Thyroid gland (tissue), 4 donors: ENCODE measurements at regions not wholly inside any gene's neighbourhood (a gene's known extent, or its start where the extent isn't known, plus 50 kb on each side); places are given as distances from the start of the nearest gene placed in this dataset.

Experiments
- DNase-seq, 2 donors: peaks; one replicate each; pipeline ENCODE4 v3.0.0-alpha.2; 2019
- H3K27ac ChIP-seq, 3 donors: fragments of 200-600 bp; sonication (generic); 1 replicate in 2 of 3; 2 replicates in 1 of 3; pipeline ENCODE4 v1.5.1; 2016 to 2019; ENCODE audit warnings: mild to moderate bottlenecking in 1 of 3, moderate library complexity in 1 of 3
- H3K27me3 ChIP-seq: fragments of 200-600 bp; sonication (generic); one replicate; pipeline ENCODE4 v1.5.1; 2019
- H3K36me3 ChIP-seq, 2 donors: fragments of 200-600 bp; sonication (generic); one replicate each; pipeline ENCODE4 v1.5.1; 2016 to 2019
- H3K4me1 ChIP-seq, 2 donors: fragments of 200-600 bp; sonication (generic); one replicate each; pipeline ENCODE4 v1.5.1; 2017 to 2019
- H3K4me3 ChIP-seq, 3 donors: fragments of 200-600 bp; sonication (generic); replicated peaks in 1 of 3; 1 replicate in 2 of 3; 2 replicates in 1 of 3; pipeline ENCODE4 v1.5.1; 2016; ENCODE audit warnings: mild to moderate bottlenecking in 1 of 3
- H3K9me3 ChIP-seq: fragments of 200-600 bp; sonication (generic); one replicate; pipeline ENCODE4 v1.5.1; 2017
- CTCF ChIP-seq, 6 experiments: fragments of 200-600 bp in 3 of 6; fragments of 450-650 bp in 3 of 6; sonication (generic) in 3 of 6; IDR thresholded peaks; one replicate each; pipeline ENCODE4 v1.5.1; 2016 to 2019; ENCODE audit warnings: antibody characterized with exemption in 6 of 6, mild to moderate bottlenecking in 2 of 6, inconsistent platforms in 1 of 6, moderate library complexity in 1 of 6
- POLR2A ChIP-seq, 2 donors: fragments of 450-650 bp; IDR thresholded peaks; one replicate each; pipeline ENCODE4 v1.6.1; 2017; ENCODE audit warnings: antibody characterized with exemption in 2 of 2, mild to moderate bottlenecking in 2 of 2, moderate library complexity in 1 of 2
- WGBS, 2 donors: methylation state at CpG; one replicate each; pipeline ENCODE4 v1.1.5; 2017; 5-methylcytosine and 5-hydroxymethylcytosine counted together
- intact Hi-C: fragments of 100-400 bp; cut with DNase I; formaldehyde crosslinking; loops from one replicate; pipeline ENCODE4 v1.15.1; 2023

- intact Hi-C loops, result no loop called here
- no peaks in the 10 kb centered on the region for H3K4me1 ChIP-seq
- 86 to 90% methylated on average over 3 of the region's 3 CpGs for WGBS, 2 donors
- H3K36me3 ChIP-seq, result no peaks in the 10 kb centered on the region
- no peak overlapping the region for H3K27ac ChIP-seq
- TF ChIP-seq CTCF (IDR thresholded peaks at IDR 0.05) (no peak), POLR2A (IDR thresholded peaks at IDR 0.05) (no peak)
- no peaks in the 10 kb centered on the region for H3K27me3 ChIP-seq
- DNase-seq, result no peak
- no peak overlapping the region for H3K4me3 ChIP-seq
- no peaks in the 10 kb centered on the region for H3K9me3 ChIP-seq
Measured at GRCh38 chr12:20140751-20141150, 227.6 kb upstream of the PDE3A start.

GRCh38 chr12:20142316-20142715, 226.0 kb upstream of the PDE3A start:
- no peaks in the 10 kb centered on the region for H3K4me1 ChIP-seq
- H3K27ac ChIP-seq, result no peak overlapping the region
- H3K4me3 ChIP-seq, result no peak overlapping the region
- no peaks in the 10 kb centered on the region for H3K36me3 ChIP-seq
- TF ChIP-seq CTCF (IDR thresholded peaks at IDR 0.05) (no peak), POLR2A (IDR thresholded peaks at IDR 0.05) (no peak)
- no peaks in the 10 kb centered on the region for H3K27me3 ChIP-seq
- DNase-seq, result no peak
- H3K9me3 ChIP-seq, result no peaks in the 10 kb centered on the region
- 77 to 97% methylated on average over 1 of the region's 1 CpG for WGBS, 2 donors
- intact Hi-C loops, result no loop called here

- DNase-seq, result no peak
- Histone ChIP-seq H3K36me3 (no peaks in the 10 kb centered on the region), H3K4me3 (no peak overlapping the region), H3K27ac (no peak overlapping the region), H3K4me1 (no peaks in the 10 kb centered on the region), H3K27me3 (no peaks in the 10 kb centered on the region), H3K9me3 (no peaks in the 10 kb centered on the region)
- 32 to 38% methylated on average over 3 of the region's 3 CpGs for WGBS, 2 donors
- no peak for TF ChIP-seq CTCF (IDR thresholded peaks at IDR 0.05)
- no peak for TF ChIP-seq POLR2A (IDR thresholded peaks at IDR 0.05)
- intact Hi-C loops, result no loop called here
Measured at GRCh38 chr12:20142956-20143355, 225.4 kb upstream of the PDE3A start.

GRCh38 chr12:20144341-20144740, 224.0 kb upstream of the PDE3A start:
- 73 to 78% methylated on average over 3 of the region's 3 CpGs for WGBS, 2 donors

GRCh38 chr12:20148241-20148640, 220.1 kb upstream of the PDE3A start:
- Histone ChIP-seq H3K27ac (no peak overlapping the region), H3K9me3 (no peaks in the 10 kb centered on the region), H3K4me1 (no peaks in the 10 kb centered on the region), H3K4me3 (no peak overlapping the region), H3K36me3 (no peaks in the 10 kb centered on the region), H3K27me3 (no peaks in the 10 kb centered on the region)
- intact Hi-C loops, result no loop called here
- 81 to 87% methylated on average over 1 of the region's 1 CpG for WGBS, 2 donors
- DNase-seq, result no peak
- no peak for TF ChIP-seq CTCF (IDR thresholded peaks at IDR 0.05)
- TF ChIP-seq POLR2A (IDR thresholded peaks at IDR 0.05), result no peak

More at GRCh38 chr12:20144341-20144740, 224.0 kb upstream of the PDE3A start:
- Histone ChIP-seq H3K9me3 (no peaks in the 10 kb centered on the region), H3K27ac (no peak overlapping the region), H3K27me3 (no peaks in the 10 kb centered on the region), H3K4me3 (no peak overlapping the region), H3K36me3 (no peaks in the 10 kb centered on the region), H3K4me1 (no peaks in the 10 kb centered on the region)
- DNase-seq, result no peak
- intact Hi-C loops, result no loop called here
- TF ChIP-seq POLR2A (IDR thresholded peaks at IDR 0.05) (no peak), CTCF (IDR thresholded peaks at IDR 0.05) (no peak)
